ENCODE measurements at regions not wholly inside any gene's neighbourhood (a gene's known extent, or its start where the extent isn't known, plus 50 kb on each side); places are given as distances from the start of the nearest gene placed in this dataset.

DNA sequence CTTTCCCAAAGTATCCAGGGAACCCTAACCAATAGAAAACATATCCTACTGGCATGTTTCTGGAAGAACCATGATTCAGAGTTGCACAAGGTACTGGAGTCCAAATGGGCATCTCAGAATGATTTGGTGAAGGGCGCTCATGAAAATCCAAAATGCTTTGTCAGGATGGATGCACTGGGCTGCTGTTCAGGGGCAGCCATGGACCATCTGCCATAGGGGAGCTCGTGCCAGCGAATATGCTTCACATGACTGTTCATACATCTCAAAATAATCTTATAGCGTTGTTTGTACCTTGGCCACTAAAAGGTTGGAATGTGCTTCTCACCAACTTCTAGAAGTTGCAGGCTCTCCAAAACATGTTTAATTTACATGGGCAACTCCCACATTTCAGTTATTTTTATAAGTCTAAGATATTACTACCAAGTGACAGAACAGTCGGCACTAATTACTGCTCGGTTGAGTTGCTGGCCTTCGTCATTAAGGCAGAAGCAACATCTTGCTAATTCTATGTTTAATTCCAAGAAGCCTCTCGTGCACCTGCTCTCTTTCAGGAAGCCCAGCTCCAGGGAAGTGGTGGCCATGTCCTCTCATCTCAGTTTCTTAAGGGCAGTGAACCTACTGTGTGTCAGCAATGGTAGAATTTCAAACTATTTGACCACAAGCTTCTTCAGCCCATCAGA lies 1497.7 kb downstream of the TBC1D22A start:
- Mint-ChIP-seq H3K4me3 (no peak overlapping the region), H3K4me1 (peaks cover 5% of the 10 kb centered on the region; the same call in 2 of the 3 replicates), H3K27ac (no peak overlapping the region), H3K36me3 (ENCODE audit: low read depth) (no peaks in the 10 kb centered on the region), H3K27me3 (ENCODE audit: insufficient read depth, low read depth, poor library complexity) (peaks cover 7% of the 10 kb centered on the region), H3K9me3 (no peaks in the 10 kb centered on the region; the same call in 2 of the 3 replicates)
- no peak for DNase-seq (ENCODE audit: low spot score)
- ATAC-seq: no peak
- Histone ChIP-seq H3K36me3 (ENCODE audit: insufficient read depth) (no peaks in the 10 kb centered on the region; the same call in 1 of the 2 replicates), H3K4me2 (no peak overlapping the region), H2AFZ (no peak overlapping the region), H3K27me3 (ENCODE audit: insufficient read depth) (no peaks in the 10 kb centered on the region), H3F3A (replicated peaks; ENCODE audit: low read depth) (no peaks in the 10 kb centered on the region), H3K27ac (ENCODE audit: low read depth) (no peak overlapping the region), H3K4me3 (no peak overlapping the region), H4K20me1 (replicated peaks; ENCODE audit: insufficient read depth) (no peaks in the 10 kb centered on the region), H3K79me2 (replicated peaks; ENCODE audit: insufficient read depth) (no peaks in the 10 kb centered on the region), H3K4me1 (ENCODE audit: insufficient read depth) (no peaks in the 10 kb centered on the region), H3K9me2 (ENCODE audit: insufficient read depth) (no peaks in the 10 kb centered on the region)
- TF ChIP-seq STAT1 (IDR thresholded peaks at IDR 0.05; ENCODE audit: unreplicated experiment) (no peak), ZNF331 (CRISPR knock-in tag; IDR thresholded peaks at IDR 0.05; ENCODE audit: low read depth) (no peak), CTCF (conservative IDR thresholded peaks at IDR 0.05; ENCODE audit: low read depth in 2 of 2) (no peak), NANOG (IDR thresholded peaks at IDR 0.05; ENCODE audit: borderline replicate concordance) (no peak), ZNF114 (CRISPR knock-in tag; IDR thresholded peaks at IDR 0.05) (no peak), CREB1 (CRISPR knock-in tag; IDR thresholded peaks at IDR 0.05; ENCODE audit: low read depth) (no peak), ETS1 (IDR thresholded peaks at IDR 0.05) (no peak), EZH2phosphoT487 (IDR thresholded peaks at IDR 0.05; ENCODE audit: unreplicated experiment) (no peak), POLR2AphosphoS5 (IDR thresholded peaks at IDR 0.05; ENCODE audit: low read depth) (no peak), JUNB (IDR thresholded peaks at IDR 0.05; ENCODE audit: unreplicated experiment) (no peak), EZH2 (IDR thresholded peaks at IDR 0.05; ENCODE audit: low read depth, unreplicated experiment) (no peak)
- TF ChIP-seq, protein P1, sequence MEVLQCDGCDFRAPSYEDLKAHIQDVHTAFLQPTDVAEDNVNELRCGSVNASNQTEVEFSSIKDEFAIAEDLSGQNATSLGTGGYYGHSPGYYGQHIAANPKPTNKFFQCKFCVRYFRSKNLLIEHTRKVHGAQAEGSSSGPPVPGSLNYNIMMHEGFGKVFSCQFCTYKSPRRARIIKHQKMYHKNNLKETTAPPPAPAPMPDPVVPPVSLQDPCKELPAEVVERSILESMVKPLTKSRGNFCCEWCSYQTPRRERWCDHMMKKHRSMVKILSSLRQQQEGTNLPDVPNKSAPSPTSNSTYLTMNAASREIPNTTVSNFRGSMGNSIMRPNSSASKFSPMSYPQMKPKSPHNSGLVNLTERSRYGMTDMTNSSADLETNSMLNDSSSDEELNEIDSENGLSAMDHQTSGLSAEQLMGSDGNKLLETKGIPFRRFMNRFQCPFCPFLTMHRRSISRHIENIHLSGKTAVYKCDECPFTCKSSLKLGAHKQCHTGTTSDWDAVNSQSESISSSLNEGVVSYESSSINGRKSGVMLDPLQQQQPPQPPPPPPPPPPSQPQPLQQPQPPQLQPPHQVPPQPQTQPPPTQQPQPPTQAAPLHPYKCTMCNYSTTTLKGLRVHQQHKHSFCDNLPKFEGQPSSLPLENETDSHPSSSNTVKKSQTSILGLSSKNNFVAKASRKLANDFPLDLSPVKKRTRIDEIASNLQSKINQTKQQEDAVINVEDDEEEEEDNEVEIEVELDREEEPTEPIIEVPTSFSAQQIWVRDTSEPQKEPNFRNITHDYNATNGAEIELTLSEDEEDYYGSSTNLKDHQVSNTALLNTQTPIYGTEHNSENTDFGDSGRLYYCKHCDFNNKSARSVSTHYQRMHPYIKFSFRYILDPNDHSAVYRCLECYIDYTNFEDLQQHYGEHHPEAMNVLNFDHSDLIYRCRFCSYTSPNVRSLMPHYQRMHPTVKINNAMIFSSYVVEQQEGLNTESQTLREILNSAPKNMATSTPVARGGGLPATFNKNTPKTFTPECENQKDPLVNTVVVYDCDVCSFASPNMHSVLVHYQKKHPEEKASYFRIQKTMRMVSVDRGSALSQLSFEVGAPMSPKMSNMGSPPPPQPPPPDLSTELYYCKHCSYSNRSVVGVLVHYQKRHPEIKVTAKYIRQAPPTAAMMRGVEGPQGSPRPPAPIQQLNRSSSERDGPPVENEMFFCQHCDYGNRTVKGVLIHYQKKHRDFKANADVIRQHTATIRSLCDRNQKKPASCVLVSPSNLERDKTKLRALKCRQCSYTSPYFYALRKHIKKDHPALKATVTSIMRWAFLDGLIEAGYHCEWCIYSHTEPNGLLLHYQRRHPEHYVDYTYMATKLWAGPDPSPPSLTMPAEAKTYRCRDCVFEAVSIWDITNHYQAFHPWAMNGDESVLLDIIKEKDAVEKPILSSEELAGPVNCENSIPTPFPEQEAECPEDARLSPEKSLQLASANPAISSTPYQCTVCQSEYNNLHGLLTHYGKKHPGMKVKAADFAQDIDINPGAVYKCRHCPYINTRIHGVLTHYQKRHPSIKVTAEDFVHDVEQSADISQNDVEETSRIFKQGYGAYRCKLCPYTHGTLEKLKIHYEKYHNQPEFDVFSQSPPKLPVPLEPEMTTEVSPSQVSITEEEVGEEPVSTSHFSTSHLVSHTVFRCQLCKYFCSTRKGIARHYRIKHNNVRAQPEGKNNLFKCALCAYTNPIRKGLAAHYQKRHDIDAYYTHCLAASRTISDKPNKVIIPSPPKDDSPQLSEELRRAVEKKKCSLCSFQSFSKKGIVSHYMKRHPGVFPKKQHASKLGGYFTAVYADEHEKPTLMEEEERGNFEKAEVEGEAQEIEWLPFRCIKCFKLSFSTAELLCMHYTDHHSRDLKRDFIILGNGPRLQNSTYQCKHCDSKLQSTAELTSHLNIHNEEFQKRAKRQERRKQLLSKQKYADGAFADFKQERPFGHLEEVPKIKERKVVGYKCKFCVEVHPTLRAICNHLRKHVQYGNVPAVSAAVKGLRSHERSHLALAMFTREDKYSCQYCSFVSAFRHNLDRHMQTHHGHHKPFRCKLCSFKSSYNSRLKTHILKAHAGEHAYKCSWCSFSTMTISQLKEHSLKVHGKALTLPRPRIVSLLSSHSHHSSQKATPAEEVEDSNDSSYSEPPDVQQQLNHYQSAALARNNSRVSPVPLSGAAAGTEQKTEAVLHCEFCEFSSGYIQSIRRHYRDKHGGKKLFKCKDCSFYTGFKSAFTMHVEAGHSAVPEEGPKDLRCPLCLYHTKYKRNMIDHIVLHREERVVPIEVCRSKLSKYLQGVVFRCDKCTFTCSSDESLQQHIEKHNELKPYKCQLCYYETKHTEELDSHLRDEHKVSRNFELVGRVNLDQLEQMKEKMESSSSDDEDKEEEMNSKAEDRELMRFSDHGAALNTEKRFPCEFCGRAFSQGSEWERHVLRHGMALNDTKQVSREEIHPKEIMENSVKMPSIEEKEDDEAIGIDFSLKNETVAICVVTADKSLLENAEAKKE (CRISPR knock-in tag; IDR thresholded peaks at IDR 0.05): no peak
- TF ChIP-seq, protein P2, sequence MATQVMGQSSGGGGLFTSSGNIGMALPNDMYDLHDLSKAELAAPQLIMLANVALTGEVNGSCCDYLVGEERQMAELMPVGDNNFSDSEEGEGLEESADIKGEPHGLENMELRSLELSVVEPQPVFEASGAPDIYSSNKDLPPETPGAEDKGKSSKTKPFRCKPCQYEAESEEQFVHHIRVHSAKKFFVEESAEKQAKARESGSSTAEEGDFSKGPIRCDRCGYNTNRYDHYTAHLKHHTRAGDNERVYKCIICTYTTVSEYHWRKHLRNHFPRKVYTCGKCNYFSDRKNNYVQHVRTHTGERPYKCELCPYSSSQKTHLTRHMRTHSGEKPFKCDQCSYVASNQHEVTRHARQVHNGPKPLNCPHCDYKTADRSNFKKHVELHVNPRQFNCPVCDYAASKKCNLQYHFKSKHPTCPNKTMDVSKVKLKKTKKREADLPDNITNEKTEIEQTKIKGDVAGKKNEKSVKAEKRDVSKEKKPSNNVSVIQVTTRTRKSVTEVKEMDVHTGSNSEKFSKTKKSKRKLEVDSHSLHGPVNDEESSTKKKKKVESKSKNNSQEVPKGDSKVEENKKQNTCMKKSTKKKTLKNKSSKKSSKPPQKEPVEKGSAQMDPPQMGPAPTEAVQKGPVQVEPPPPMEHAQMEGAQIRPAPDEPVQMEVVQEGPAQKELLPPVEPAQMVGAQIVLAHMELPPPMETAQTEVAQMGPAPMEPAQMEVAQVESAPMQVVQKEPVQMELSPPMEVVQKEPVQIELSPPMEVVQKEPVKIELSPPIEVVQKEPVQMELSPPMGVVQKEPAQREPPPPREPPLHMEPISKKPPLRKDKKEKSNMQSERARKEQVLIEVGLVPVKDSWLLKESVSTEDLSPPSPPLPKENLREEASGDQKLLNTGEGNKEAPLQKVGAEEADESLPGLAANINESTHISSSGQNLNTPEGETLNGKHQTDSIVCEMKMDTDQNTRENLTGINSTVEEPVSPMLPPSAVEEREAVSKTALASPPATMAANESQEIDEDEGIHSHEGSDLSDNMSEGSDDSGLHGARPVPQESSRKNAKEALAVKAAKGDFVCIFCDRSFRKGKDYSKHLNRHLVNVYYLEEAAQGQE (IDR thresholded peaks at IDR 0.05; ENCODE audit: unreplicated experiment): no peak

All from GM23338 (cell line).